ENCODE measurements at regions not wholly inside any gene's neighbourhood (a gene's known extent, or its start where the extent isn't known, plus 50 kb on each side); places are given as distances from the start of the nearest gene placed in this dataset.

DNA sequence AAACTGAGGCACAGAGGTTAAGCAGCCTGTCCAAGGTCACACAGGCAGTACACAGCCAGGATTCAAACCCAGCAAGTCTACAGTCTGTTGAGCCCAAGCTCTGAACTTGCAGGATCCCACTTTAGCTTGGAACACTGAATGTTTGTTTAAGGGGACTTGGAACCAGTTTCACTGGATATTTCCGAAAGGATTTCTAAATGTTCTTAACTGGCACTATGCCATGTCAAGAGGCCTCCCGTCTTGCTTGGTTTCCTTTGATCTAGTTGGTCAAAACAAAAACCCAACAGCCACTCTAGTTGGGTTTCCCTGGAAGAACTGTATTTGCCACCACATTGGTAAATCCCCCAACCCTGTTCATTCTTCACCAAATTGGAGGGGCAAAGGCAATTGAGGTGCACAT lies 317.6 kb upstream of the KAZN start:
- TF ChIP-seq EZH2 (IDR thresholded peaks at IDR 0.05; ENCODE audit: borderline replicate concordance, low read depth, low read length, poor library complexity, severe bottlenecking): no peak
- TF ChIP-seq, protein P1, sequence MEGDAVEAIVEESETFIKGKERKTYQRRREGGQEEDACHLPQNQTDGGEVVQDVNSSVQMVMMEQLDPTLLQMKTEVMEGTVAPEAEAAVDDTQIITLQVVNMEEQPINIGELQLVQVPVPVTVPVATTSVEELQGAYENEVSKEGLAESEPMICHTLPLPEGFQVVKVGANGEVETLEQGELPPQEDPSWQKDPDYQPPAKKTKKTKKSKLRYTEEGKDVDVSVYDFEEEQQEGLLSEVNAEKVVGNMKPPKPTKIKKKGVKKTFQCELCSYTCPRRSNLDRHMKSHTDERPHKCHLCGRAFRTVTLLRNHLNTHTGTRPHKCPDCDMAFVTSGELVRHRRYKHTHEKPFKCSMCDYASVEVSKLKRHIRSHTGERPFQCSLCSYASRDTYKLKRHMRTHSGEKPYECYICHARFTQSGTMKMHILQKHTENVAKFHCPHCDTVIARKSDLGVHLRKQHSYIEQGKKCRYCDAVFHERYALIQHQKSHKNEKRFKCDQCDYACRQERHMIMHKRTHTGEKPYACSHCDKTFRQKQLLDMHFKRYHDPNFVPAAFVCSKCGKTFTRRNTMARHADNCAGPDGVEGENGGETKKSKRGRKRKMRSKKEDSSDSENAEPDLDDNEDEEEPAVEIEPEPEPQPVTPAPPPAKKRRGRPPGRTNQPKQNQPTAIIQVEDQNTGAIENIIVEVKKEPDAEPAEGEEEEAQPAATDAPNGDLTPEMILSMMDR (conservative IDR thresholded peaks at IDR 0.05; ENCODE audit: low read depth, low read length): no peak

Data from A673 (cell line).